Breast epithelium (tissue), 4 donors: ENCODE measurements at regions not wholly inside any gene's neighbourhood (a gene's known extent, or its start where the extent isn't known, plus 50 kb on each side); places are given as distances from the start of the nearest gene placed in this dataset.

ENCODE experiments used
- DNase-seq, 2 donors: peaks; one replicate each; pipeline ENCODE4 v3.0.0-alpha.2; 2019; ENCODE audit warnings: low spot score in 2 of 2
- H3K27ac ChIP-seq, 2 donors: fragments of 200-600 bp; sonication (generic) in 1 of 2; one replicate each; pipeline ENCODE4 v1.5.1; 2016 to 2019; ENCODE audit warnings: mild to moderate bottlenecking in 1 of 2
- H3K27me3 ChIP-seq, 2 donors: fragments of 200-600 bp; sonication (generic) in 1 of 2; one replicate each; pipeline versions ENCODE4 v1.5.1 to v1.6.0; 2017 to 2019; ENCODE audit warnings: control low read depth in 1 of 2, mild to moderate bottlenecking in 1 of 2
- H3K36me3 ChIP-seq: fragments of 200-600 bp; one replicate; pipeline ENCODE4 v1.5.1; 2019
- H3K4me1 ChIP-seq, 2 donors: fragments of 200-600 bp; sonication (generic); one replicate each; pipeline ENCODE4 v1.5.1; 2016 to 2019; ENCODE audit warnings: control low read depth in 1 of 2
- H3K4me3 ChIP-seq, 3 donors: fragments of 200-600 bp; sonication (generic); 1 replicate in 2 of 3; 2 replicates in 1 of 3; pipeline ENCODE4 v1.5.1; 2016 to 2019; ENCODE audit warnings: mild to moderate bottlenecking in 3 of 3, moderate library complexity in 2 of 3
- H3K9me3 ChIP-seq, 2 donors: fragments of 200-600 bp; sonication (generic) in 1 of 2; one replicate each; pipeline ENCODE4 v1.5.1; 2016 to 2019; ENCODE audit warnings: control low read depth in 1 of 2
- POLR2A ChIP-seq: fragments of 450-650 bp; IDR thresholded peaks from one replicate; pipeline ENCODE4 v1.6.1; 2016; ENCODE audit warnings: antibody characterized with exemption, mild to moderate bottlenecking, moderate library complexity
- POLR2AphosphoS5 ChIP-seq, 3 donors: sonication (generic); formaldehyde crosslinking; IDR thresholded peaks; one replicate each; pipeline ENCODE4 v1.6.1; 2017; ENCODE audit warnings: antibody characterized with exemption in 3 of 3
- intact Hi-C: fragments of 100-400 bp; cut with DNase I; formaldehyde crosslinking; loops from one replicate; pipeline ENCODE4 v1.15.1; 2023; ENCODE audit warnings: low total_unique reads
- TF ChIP-seq, protein P1 (sequence below), 3 donors: fragments of 450-650 bp; IDR thresholded peaks; one replicate each; pipeline ENCODE4 v1.5.1; 2016 to 2017; ENCODE audit warnings: antibody characterized with exemption in 3 of 3, mild to moderate bottlenecking in 3 of 3, moderate library complexity in 3 of 3

DNA sequence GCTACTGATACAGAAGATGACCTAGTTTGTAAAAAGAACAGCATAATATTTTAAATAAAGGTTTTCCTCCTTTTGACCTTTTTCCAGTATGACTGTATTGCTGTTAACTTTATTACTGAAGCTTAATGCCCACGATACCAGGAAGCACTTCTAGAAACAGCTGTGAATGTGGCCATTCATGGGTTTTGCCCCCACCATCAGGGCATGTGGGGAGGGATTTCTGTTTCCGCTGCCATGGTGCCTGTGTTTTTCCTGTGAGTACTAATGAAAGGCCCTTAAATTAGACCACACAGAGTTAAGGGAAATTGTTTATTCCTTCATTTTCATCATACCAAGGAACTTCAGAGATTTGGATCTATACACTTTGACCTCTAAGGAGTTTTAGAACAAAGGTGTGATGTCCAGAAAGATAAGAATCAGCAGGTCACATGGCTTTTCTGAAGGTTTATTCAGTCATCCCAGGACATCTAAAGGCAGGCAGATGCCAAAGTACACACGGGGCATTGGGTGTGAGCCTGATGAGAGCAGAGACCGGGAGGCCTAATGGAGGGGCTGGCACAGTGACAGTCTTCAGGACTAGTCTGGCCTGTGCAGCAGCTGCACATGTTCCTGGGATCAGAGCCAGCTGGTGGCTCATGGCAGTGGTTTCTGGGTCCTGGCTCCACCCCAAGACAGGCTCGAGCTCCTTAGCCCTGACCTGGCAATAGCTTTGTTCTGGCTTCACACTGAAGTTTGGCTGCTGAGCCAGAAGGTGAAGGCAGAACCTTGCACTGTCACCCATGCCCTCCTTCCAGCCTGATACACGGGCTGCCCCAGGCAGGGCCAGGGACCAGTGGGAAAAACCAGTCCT is 190.9 kb downstream of the REEP3 start:
- Histone ChIP-seq H3K9me3 (no peaks in the 10 kb centered on the region), H3K36me3 (no peaks in the 10 kb centered on the region), H3K27ac (peak overlapping the region; percentile 82 to 84), H3K27me3 (no peaks in the 10 kb centered on the region), H3K4me3 (no peak overlapping the region), H3K4me1 (peaks cover 0 to 15% of the 10 kb centered on the region in 2 donors)
- DNase-seq: peak; percentile 97 to 98
- TF ChIP-seq POLR2AphosphoS5 (IDR thresholded peaks at IDR 0.05): peak; percentile 79 to 90 (median 84)
- TF ChIP-seq, protein P1, sequence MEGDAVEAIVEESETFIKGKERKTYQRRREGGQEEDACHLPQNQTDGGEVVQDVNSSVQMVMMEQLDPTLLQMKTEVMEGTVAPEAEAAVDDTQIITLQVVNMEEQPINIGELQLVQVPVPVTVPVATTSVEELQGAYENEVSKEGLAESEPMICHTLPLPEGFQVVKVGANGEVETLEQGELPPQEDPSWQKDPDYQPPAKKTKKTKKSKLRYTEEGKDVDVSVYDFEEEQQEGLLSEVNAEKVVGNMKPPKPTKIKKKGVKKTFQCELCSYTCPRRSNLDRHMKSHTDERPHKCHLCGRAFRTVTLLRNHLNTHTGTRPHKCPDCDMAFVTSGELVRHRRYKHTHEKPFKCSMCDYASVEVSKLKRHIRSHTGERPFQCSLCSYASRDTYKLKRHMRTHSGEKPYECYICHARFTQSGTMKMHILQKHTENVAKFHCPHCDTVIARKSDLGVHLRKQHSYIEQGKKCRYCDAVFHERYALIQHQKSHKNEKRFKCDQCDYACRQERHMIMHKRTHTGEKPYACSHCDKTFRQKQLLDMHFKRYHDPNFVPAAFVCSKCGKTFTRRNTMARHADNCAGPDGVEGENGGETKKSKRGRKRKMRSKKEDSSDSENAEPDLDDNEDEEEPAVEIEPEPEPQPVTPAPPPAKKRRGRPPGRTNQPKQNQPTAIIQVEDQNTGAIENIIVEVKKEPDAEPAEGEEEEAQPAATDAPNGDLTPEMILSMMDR (IDR thresholded peaks at IDR 0.05): no peak
- TF ChIP-seq POLR2A: no peak
- intact Hi-C loops: no loop called here

DNA sequence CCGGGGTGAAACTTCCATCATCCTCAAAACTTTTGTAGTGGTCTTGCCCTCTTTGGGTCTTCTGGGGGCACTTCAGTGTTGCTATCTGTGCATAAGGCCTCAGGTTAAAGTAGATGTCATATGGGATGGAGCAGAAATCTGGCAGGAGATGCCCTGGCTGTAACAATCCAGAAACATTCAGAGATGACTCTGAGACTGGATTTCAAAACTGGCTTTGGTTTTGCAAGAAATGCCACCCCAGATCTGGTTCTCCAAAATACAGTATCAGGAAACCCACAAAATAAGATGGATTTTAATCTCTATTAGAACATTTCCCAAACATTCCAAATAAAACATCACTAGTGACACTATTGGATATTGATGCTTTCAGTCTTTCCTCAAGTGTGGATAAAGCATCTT is 191.5 kb downstream of the REEP3 start:
- intact Hi-C loops: no loop called here
- DNase-seq: no peak
- Histone ChIP-seq H3K4me3 (no peak overlapping the region), H3K9me3 (no peaks in the 10 kb centered on the region), H3K36me3 (no peaks in the 10 kb centered on the region), H3K27ac (peak overlapping the region; percentile 82 to 84), H3K27me3 (no peaks in the 10 kb centered on the region), H3K4me1 (peaks cover 0 to 15% of the 10 kb centered on the region in 2 donors)
- TF ChIP-seq POLR2AphosphoS5 (IDR thresholded peaks at IDR 0.05) (no peak), POLR2A (no peak)
- TF ChIP-seq, protein P1 (IDR thresholded peaks at IDR 0.05): no peak

DNA sequence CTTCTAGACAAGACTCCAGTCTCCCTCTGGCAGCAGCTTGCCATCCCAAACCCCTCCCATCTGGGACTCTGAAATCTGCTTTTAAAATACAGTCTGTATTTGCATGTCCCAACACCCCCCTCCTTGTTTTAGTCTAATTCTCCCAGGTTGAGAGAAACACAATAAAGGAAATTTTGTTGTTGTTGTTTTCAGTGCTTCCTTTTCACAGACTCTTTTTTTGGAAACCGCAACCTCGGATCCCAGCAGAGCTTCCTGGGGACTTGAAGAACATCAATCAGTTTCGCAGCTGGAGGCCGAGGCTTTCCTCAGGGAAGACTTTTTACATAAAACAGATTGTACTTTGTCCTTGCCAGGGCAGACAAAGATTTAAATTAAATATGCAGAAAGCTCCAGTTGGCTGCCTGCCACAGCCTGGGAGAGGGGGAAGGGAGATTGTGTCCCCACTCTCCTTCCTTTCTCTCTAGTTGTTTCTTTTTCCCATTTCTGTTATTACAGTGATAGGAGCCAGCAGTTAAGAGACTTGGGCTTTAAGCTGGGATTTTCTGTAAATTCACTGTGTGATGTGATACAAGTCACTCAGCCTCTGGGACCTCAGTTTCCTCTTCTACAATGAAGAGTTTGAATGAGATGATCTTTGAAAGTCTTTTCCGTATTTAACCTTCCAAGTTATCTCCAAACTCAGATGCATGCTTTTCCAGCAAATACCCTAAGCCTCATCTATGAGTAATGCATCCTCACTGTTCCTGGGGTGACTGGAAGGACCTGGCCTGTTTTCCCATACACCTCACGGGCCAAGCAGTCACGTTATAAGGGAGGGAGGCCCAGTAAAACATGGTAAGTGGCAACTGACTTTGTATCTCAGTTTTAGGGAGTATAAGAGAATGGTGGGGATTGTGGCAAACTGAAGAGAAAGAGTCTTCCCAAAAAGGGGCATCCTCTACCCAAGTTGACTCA is 192.3 kb downstream of the REEP3 start:
- TF ChIP-seq POLR2A (no peak), POLR2AphosphoS5 (IDR thresholded peaks at IDR 0.05) (peak in 1 of 3 donors; percentile 49)
- TF ChIP-seq, protein P1 (IDR thresholded peaks at IDR 0.05): no peak
- Histone ChIP-seq H3K4me3 (no peak overlapping the region), H3K27me3 (no peaks in the 10 kb centered on the region), H3K9me3 (no peaks in the 10 kb centered on the region), H3K27ac (peak overlapping the region; percentile 82 to 84), H3K36me3 (no peaks in the 10 kb centered on the region), H3K4me1 (peaks cover 0 to 15% of the 10 kb centered on the region in 2 donors)
- intact Hi-C loops: no loop called here
- DNase-seq: peak in 1 of 2 donors; percentile 61

GRCh38 chr10:63716016-63716580 is 194.9 kb downstream of the REEP3 start:
- Histone ChIP-seq H3K27me3 (no peaks in the 10 kb centered on the region), H3K27ac (no peak overlapping the region), H3K36me3 (no peaks in the 10 kb centered on the region), H3K4me1 (peaks cover 0 to 23% of the 10 kb centered on the region in 2 donors), H3K4me3 (no peak overlapping the region), H3K9me3 (no peaks in the 10 kb centered on the region)
- DNase-seq: no peak
- TF ChIP-seq, protein P1 (IDR thresholded peaks at IDR 0.05): no peak
- TF ChIP-seq POLR2AphosphoS5 (IDR thresholded peaks at IDR 0.05) (no peak), POLR2A (no peak)
- intact Hi-C loops: no loop called here
